Urinary bladder (tissue), 3 donors: ENCODE measurements at regions not wholly inside any gene's neighbourhood (a gene's known extent, or its start where the extent isn't known, plus 50 kb on each side); places are given as distances from the start of the nearest gene placed in this dataset.
A peak's percentile ranks its signal among the peaks of the same experiment; 100 is the strongest.

ENCODE experiments used
- DNase-seq: peaks from one replicate; pipeline ENCODE4 v3.0.0-alpha.2; 2015; ENCODE audit errors: extremely low spot score
- H3K27ac ChIP-seq: one replicate; pipeline ENCODE4 v1.5.1; 2013; ENCODE audit warnings: low read depth, mild to moderate bottlenecking, moderate library complexity
- H3K36me3 ChIP-seq: one replicate; pipeline ENCODE4 v1.6.1; 2013; ENCODE audit warnings: mild to moderate bottlenecking, moderate library complexity; ENCODE audit not compliant: insufficient read depth
- H3K4me1 ChIP-seq: one replicate; pipeline ENCODE4 v1.6.1; 2013; ENCODE audit warnings: mild to moderate bottlenecking, moderate library complexity; ENCODE audit not compliant: insufficient read depth
- H3K4me3 ChIP-seq: one replicate; pipeline ENCODE4 v1.5.1; 2013; ENCODE audit warnings: low read depth, low read length
- WGBS: extraction: QIAGEN DNeasy Blood & Tissue Kit; methylation state at CpG from one replicate; pipeline ENCODE4 v1.1.7; 2013; 5-methylcytosine and 5-hydroxymethylcytosine counted together
- donor health status: healthy with polysubstance abuse.
- donor health status: healthy.

GRCh38 chr2:195606179-195606578 lies 50.8 kb upstream of the SLC39A10 start:
- no peaks in the 10 kb centered on the region for H3K4me1 ChIP-seq
- DNase-seq: no peak
- no peak overlapping the region for H3K27ac ChIP-seq
- no peaks in the 10 kb centered on the region for H3K36me3 ChIP-seq
- no peak overlapping the region for H3K4me3 ChIP-seq

GRCh38 chr2:195604706-195605105 lies 52.3 kb upstream of the SLC39A10 start:
- H3K36me3 ChIP-seq: no peaks in the 10 kb centered on the region
- DNase-seq: no peak
- no peak overlapping the region for H3K27ac ChIP-seq
- WGBS: 83% methylated on average over 5 of the region's 5 CpGs
- H3K4me1 ChIP-seq: no peaks in the 10 kb centered on the region
- no peak overlapping the region for H3K4me3 ChIP-seq

- H3K27ac ChIP-seq: no peak overlapping the region
- H3K4me1 ChIP-seq: no peaks in the 10 kb centered on the region
- DNase-seq: no peak
- H3K36me3 ChIP-seq: no peaks in the 10 kb centered on the region
- 73% methylated on average over 4 of the region's 4 CpGs for WGBS
- no peak overlapping the region for H3K4me3 ChIP-seq
Measured at GRCh38 chr2:195603998-195604397, 53.0 kb upstream of the SLC39A10 start.

GRCh38 chr2:195603408-195603807 lies 53.6 kb upstream of the SLC39A10 start:
- Histone ChIP-seq H3K4me1 (no peaks in the 10 kb centered on the region), H3K36me3 (no peaks in the 10 kb centered on the region), H3K27ac (no peak overlapping the region), H3K4me3 (no peak overlapping the region)
- 83% methylated on average over 4 of the region's 4 CpGs for WGBS
- DNase-seq: no peak

GRCh38 chr2:195602687-195603086 lies 54.3 kb upstream of the SLC39A10 start:
- no peak for DNase-seq
- 79% methylated on average over 7 of the region's 7 CpGs for WGBS
- H3K4me1 ChIP-seq: no peaks in the 10 kb centered on the region

GRCh38 chr2:195601361-195601760 lies 55.7 kb upstream of the SLC39A10 start:
- H3K4me3 ChIP-seq: no peak overlapping the region
- 70% methylated on average over 6 of the region's 6 CpGs for WGBS
- H3K36me3 ChIP-seq: no peaks in the 10 kb centered on the region
- DNase-seq: no peak
- H3K27ac ChIP-seq: peak overlapping the region; percentile 38
- H3K4me1 ChIP-seq: no peaks in the 10 kb centered on the region

More at GRCh38 chr2:195602687-195603086, 54.3 kb upstream of the SLC39A10 start:
- H3K36me3 ChIP-seq: no peaks in the 10 kb centered on the region
- no peak overlapping the region for H3K27ac ChIP-seq
- no peak overlapping the region for H3K4me3 ChIP-seq

GRCh38 chr2:195600778-195601177 lies 56.2 kb upstream of the SLC39A10 start:
- DNase-seq: peak; percentile 74
- no peak overlapping the region for H3K4me3 ChIP-seq
- H3K4me1 ChIP-seq: no peaks in the 10 kb centered on the region
- no peaks in the 10 kb centered on the region for H3K36me3 ChIP-seq
- no peak overlapping the region for H3K27ac ChIP-seq

- no peak overlapping the region for H3K27ac ChIP-seq
- WGBS: 95% methylated on average over 3 of the region's 3 CpGs
- H3K4me3 ChIP-seq: no peak overlapping the region
- DNase-seq: no peak
- no peaks in the 10 kb centered on the region for H3K4me1 ChIP-seq
- no peaks in the 10 kb centered on the region for H3K36me3 ChIP-seq
Measured at GRCh38 chr2:195596840-195597239, 60.2 kb upstream of the SLC39A10 start.

- WGBS: 90% methylated on average over 6 of the region's 6 CpGs
- Histone ChIP-seq H3K4me1 (no peaks in the 10 kb centered on the region), H3K4me3 (no peak overlapping the region), H3K27ac (no peak overlapping the region), H3K36me3 (no peaks in the 10 kb centered on the region)
- DNase-seq: no peak
Measured at GRCh38 chr2:195595825-195596224, 61.2 kb upstream of the SLC39A10 start.

GRCh38 chr2:195594919-195595694 lies 61.9 kb upstream of the SLC39A10 start:
- H3K4me1 ChIP-seq: no peaks in the 10 kb centered on the region
- DNase-seq: no peak
- H3K27ac ChIP-seq: no peak overlapping the region
- H3K4me3 ChIP-seq: no peak overlapping the region
- H3K36me3 ChIP-seq: no peaks in the 10 kb centered on the region
- 87% methylated on average over 4 of the region's 4 CpGs for WGBS

- Histone ChIP-seq H3K36me3 (no peaks in the 10 kb centered on the region), H3K4me3 (no peak overlapping the region), H3K4me1 (no peaks in the 10 kb centered on the region), H3K27ac (no peak overlapping the region)
- WGBS: 75% methylated on average over 3 of the region's 3 CpGs
- DNase-seq: no peak
Measured at GRCh38 chr2:195594248-195594647, 62.8 kb upstream of the SLC39A10 start.

- no peaks in the 10 kb centered on the region for H3K36me3 ChIP-seq
- H3K27ac ChIP-seq: no peak overlapping the region
- H3K4me1 ChIP-seq: no peaks in the 10 kb centered on the region
- 90% methylated on average over 2 of the region's 2 CpGs for WGBS
- H3K4me3 ChIP-seq: no peak overlapping the region
- DNase-seq: no peak
Measured at GRCh38 chr2:195592105-195592504, 64.9 kb upstream of the SLC39A10 start.

GRCh38 chr2:195590861-195591205 lies 66.2 kb upstream of the SLC39A10 start:
- no peak overlapping the region for H3K27ac ChIP-seq
- no peaks in the 10 kb centered on the region for H3K4me1 ChIP-seq
- H3K4me3 ChIP-seq: no peak overlapping the region
- 72% methylated on average over 1 of the region's 1 CpG for WGBS
- no peak for DNase-seq
- no peaks in the 10 kb centered on the region for H3K36me3 ChIP-seq

GRCh38 chr2:195590199-195590860 lies 66.7 kb upstream of the SLC39A10 start:
- H3K4me1 ChIP-seq: no peaks in the 10 kb centered on the region
- H3K4me3 ChIP-seq: no peak overlapping the region
- no peak overlapping the region for H3K27ac ChIP-seq
- no peak for DNase-seq
- WGBS: 95% methylated on average over 1 of the region's 1 CpG
- no peaks in the 10 kb centered on the region for H3K36me3 ChIP-seq
